NCI-H1417 (cell line): ENCODE measurements at regions not wholly inside any gene's neighbourhood (a gene's known extent, or its start where the extent isn't known, plus 50 kb on each side); places are given as distances from the start of the nearest gene placed in this dataset.

Source experiments
- DNase-seq, 3 experiments: peaks; one replicate each; lab custom pipeline; 2025; lab: John Stamatoyannopoulos, UW

GRCh38 chr3:56985460-56985859 lies 75.0 kb upstream of the SPATA12 start:
- no peak for DNase-seq

- no peak for DNase-seq
Observed at GRCh38 chr3:56983427-56983826, 77.0 kb upstream of the SPATA12 start.

- no peak for DNase-seq
Observed at GRCh38 chr3:56981445-56982230, 78.8 kb upstream of the SPATA12 start.

GRCh38 chr3:56980798-56981390 lies 79.6 kb upstream of the SPATA12 start:
- DNase-seq: no peak

- no peak for DNase-seq
Observed at GRCh38 chr3:56980243-56980642, 80.2 kb upstream of the SPATA12 start.

GRCh38 chr3:56979791-56980190 lies 80.7 kb upstream of the SPATA12 start:
- DNase-seq: no peak

- DNase-seq: no peak
Observed at GRCh38 chr3:56977561-56977889, 82.9 kb upstream of the SPATA12 start.

- peak; percentile 52 to 87 (median 72) for DNase-seq
Observed at GRCh38 chr3:56976651-56977560, 83.6 kb upstream of the SPATA12 start.

GRCh38 chr3:56975567-56975966 lies 84.9 kb upstream of the SPATA12 start:
- DNase-seq: no peak

GRCh38 chr3:56974247-56974930 lies 86.1 kb upstream of the SPATA12 start:
- DNase-seq: no peak

- no peak for DNase-seq
Observed at GRCh38 chr3:56971816-56972215, 88.6 kb upstream of the SPATA12 start.

GRCh38 chr3:56971261-56971660 lies 89.2 kb upstream of the SPATA12 start:
- no peak for DNase-seq

GRCh38 chr3:56970461-56970879 lies 90.0 kb upstream of the SPATA12 start:
- peak in 1 of 3 experiments; percentile 23 for DNase-seq

- DNase-seq: no peak
Observed at GRCh38 chr3:56969851-56970250, 90.6 kb upstream of the SPATA12 start.

- no peak for DNase-seq
Observed at GRCh38 chr3:56966509-56966908, 94.0 kb upstream of the SPATA12 start.

- DNase-seq: no peak
Observed at GRCh38 chr3:56966104-56966503, 94.4 kb upstream of the SPATA12 start.

GRCh38 chr3:56962922-56963321 lies 97.5 kb upstream of the SPATA12 start:
- no peak for DNase-seq

GRCh38 chr3:56962206-56962605 lies 98.3 kb upstream of the SPATA12 start:
- peak; percentile 0 to 80 (median 20) for DNase-seq

GRCh38 chr3:56960234-56960917 lies 100.1 kb upstream of the SPATA12 start:
- no peak for DNase-seq

GRCh38 chr3:56958879-56959278 lies 101.6 kb upstream of the SPATA12 start:
- no peak for DNase-seq

GRCh38 chr3:56957522-56957921 lies 102.9 kb upstream of the SPATA12 start:
- no peak for DNase-seq

- DNase-seq: no peak
Observed at GRCh38 chr3:56956906-56957305, 103.6 kb upstream of the SPATA12 start.
